B cell (primary cell): ENCODE measurements at regions not wholly inside any gene's neighbourhood (a gene's known extent, or its start where the extent isn't known, plus 50 kb on each side); places are given as distances from the start of the nearest gene placed in this dataset.

Experiments
- ATAC-seq: fragments of 200-7000 bp; cut with Tn5 transposase; one replicate; pipeline ENCODE4 v1.10.0; 2021; ENCODE audit warnings: low read depth, mild to moderate bottlenecking, moderate number of reproducible peaks, moderate library complexity
- CTCF ChIA-PET: fragments of 350-600 bp; sonication (Branson Sonifier 250); formaldehyde crosslinking; loops from one replicate; lab custom pipeline; 2021; ENCODE audit warnings: antibody characterized with exemption, inconsistent platforms; lab: Charles Lee
- POLR2A ChIA-PET: fragments of 350-600 bp; sonication (Branson Sonifier 250); formaldehyde crosslinking; loops from one replicate; lab custom pipeline; 2021; ENCODE audit warnings: antibody characterized with exemption; lab: Charles Lee
- DNase-seq: peaks from one replicate; pipeline ENCODE4 v3.0.0; 2013
- H2AFZ ChIP-seq: 2 replicates; pipeline ENCODE4 v1.6.1; 2012; ENCODE audit warnings: mild to moderate bottlenecking, low read depth, low read length; ENCODE audit not compliant: insufficient read depth, poor library complexity, severe bottlenecking
- H3K27ac ChIP-seq, 2 donors: 1 replicate in 1 of 2; 2 replicates in 1 of 2; pipeline ENCODE4 v1.5.1; 2012 to 2013; ENCODE audit warnings: low read length in 2 of 2, mild to moderate bottlenecking in 2 of 2, moderate library complexity in 1 of 2
- H3K27me3 ChIP-seq, 4 experiments: fragments of 200-600 bp in 1 of 4; sonication (generic) in 1 of 4; replicated peaks in 1 of 4; 1 replicate in 2 of 4; 2 replicates in 2 of 4; pipeline versions ENCODE4 v1.6.1 to v1.7.0; 2013 to 2016; ENCODE audit warnings: low read length in 3 of 4, mild to moderate bottlenecking in 2 of 4, mixed read lengths in 1 of 4, moderate library complexity in 1 of 4; ENCODE audit not compliant: insufficient read depth in 4 of 4, control insufficient read depth in 3 of 4; ENCODE audit errors: control extremely low read depth in 1 of 4
- H3K36me3 ChIP-seq, 2 experiments: replicated peaks in 1 of 2; 1 replicate in 1 of 2; 2 replicates in 1 of 2; pipeline versions ENCODE4 v1.6.1 to v1.7.1; 2013; ENCODE audit warnings: low read length in 1 of 2; ENCODE audit not compliant: insufficient read depth in 2 of 2, control insufficient read depth in 1 of 2; ENCODE audit errors: control extremely low read depth in 1 of 2, extremely low read depth in 1 of 2
- H3K4me1 ChIP-seq, 2 donors: fragments of 200-600 bp in 1 of 2; sonication (generic) in 1 of 2; 1 replicate in 1 of 2; 2 replicates in 1 of 2; pipeline versions ENCODE4 v1.5.1 to v1.6.1; 2013 to 2017; ENCODE audit warnings: low read length in 2 of 2; ENCODE audit not compliant: control insufficient read depth in 2 of 2, insufficient read depth in 2 of 2
- H3K4me2 ChIP-seq: replicated peaks from 2 replicates; pipeline ENCODE3; 2012; ENCODE audit warnings: mild to moderate bottlenecking, low read depth, low read length; ENCODE audit not compliant: poor library complexity, severe bottlenecking
- H3K4me3 ChIP-seq, 5 experiments: fragments of 200-600 bp in 1 of 5; sonication (generic) in 1 of 5; 1 replicate in 3 of 5; 2 replicates in 2 of 5; pipeline versions ENCODE4 v1.5.1 to v1.7.0; 2011 to 2016; ENCODE audit warnings: low read length in 4 of 5, mild to moderate bottlenecking in 4 of 5, low read depth in 2 of 5, control low read depth in 1 of 5, moderate library complexity in 1 of 5; ENCODE audit not compliant: insufficient read depth in 1 of 5; ENCODE audit errors: control extremely low read depth in 1 of 5, extremely low read depth in 1 of 5
- H3K79me2 ChIP-seq: fragments of 200-600 bp; sonication (generic); one replicate; pipeline ENCODE4 v1.6.0; 2016; ENCODE audit warnings: low read length; ENCODE audit not compliant: control insufficient read depth, insufficient read depth
- H3K9ac ChIP-seq: fragments of 200-600 bp; sonication (generic); 2 replicates; pipeline ENCODE4 v1.6.1; 2017; ENCODE audit warnings: mild to moderate bottlenecking, low read length, moderate library complexity
- H3K9me3 ChIP-seq, 3 donors: one replicate each; pipeline versions ENCODE4 v1.6.1 to v1.7.1; 2013; ENCODE audit warnings: low read length in 2 of 3; ENCODE audit not compliant: control insufficient read depth in 2 of 3, insufficient read depth in 1 of 3; ENCODE audit errors: control extremely low read depth in 1 of 3
- H4K20me1 ChIP-seq: 2 replicates; pipeline ENCODE4 v1.6.0; 2012; ENCODE audit warnings: mild to moderate bottlenecking, low read length; ENCODE audit not compliant: insufficient read depth, control insufficient read depth, poor library complexity, severe bottlenecking
- H3K27ac Mint-ChIP-seq: one replicate; pipeline ENCODE4 v1.8.0; 2021; ENCODE audit warnings: mixed read lengths
- H3K27me3 Mint-ChIP-seq: one replicate; pipeline ENCODE4 v1.8.0; 2021; ENCODE audit warnings: mixed read lengths
- H3K4me1 Mint-ChIP-seq: one replicate; pipeline ENCODE4 v1.8.0; 2021; ENCODE audit warnings: mixed read lengths
- H3K4me3 Mint-ChIP-seq: one replicate; pipeline ENCODE4 v1.8.0; 2021; ENCODE audit warnings: mixed read lengths
- H3K9me3 Mint-ChIP-seq: one replicate; pipeline ENCODE4 v1.8.0; 2022; ENCODE audit warnings: mixed read lengths; ENCODE audit not compliant: insufficient read depth
- CTCF ChIP-seq: fragments of 200-600 bp; IDR thresholded peaks from one replicate; pipeline ENCODE4 v1.8.0; 2022; ENCODE audit warnings: antibody characterized with exemption, mild to moderate bottlenecking
- EZH2 ChIP-seq: IDR thresholded peaks from 2 replicates; pipeline ENCODE4 v1.6.1; 2012; ENCODE audit warnings: borderline replicate concordance, low read depth, mild to moderate bottlenecking, moderate library complexity, low read length; ENCODE audit not compliant: insufficient read depth, poor library complexity, severe bottlenecking
- WGBS: methylation state at CpG from one replicate; pipeline ENCODE4 v1.1.5; 2013; ENCODE audit warnings: missing lambda C conversion rate; ENCODE audit not compliant: insufficient coverage; 5-methylcytosine and 5-hydroxymethylcytosine counted together
- intact Hi-C: fragments of 100-400 bp; cut with micrococcal nuclease; formaldehyde crosslinking; loops from one replicate; pipeline ENCODE4 v1.10.0; 2022

- Histone ChIP-seq H3K36me3 (peaks cover 0 to 2% of the 10 kb centered on the region in 2 experiments), H4K20me1 (no peaks in the 10 kb centered on the region), H3K9ac (no peak overlapping the region), H3K4me1 (no peaks in the 10 kb centered on the region), H3K4me2 (no peak overlapping the region), H3K9me3 (no peaks in the 10 kb centered on the region), H3K79me2 (no peaks in the 10 kb centered on the region), H3K27me3 (no peaks in the 10 kb centered on the region), H2AFZ (no peak overlapping the region), H3K27ac (no peak overlapping the region), H3K4me3 (no peak overlapping the region)
- Mint-ChIP-seq H3K27ac (no peak overlapping the region), H3K4me1 (no peaks in the 10 kb centered on the region), H3K27me3 (no peaks in the 10 kb centered on the region), H3K9me3 (no peaks in the 10 kb centered on the region), H3K4me3 (no peak overlapping the region)
- no peak for TF ChIP-seq EZH2
- TF ChIP-seq CTCF = no peak
- DNase-seq (no peak), ATAC-seq (no peak)
- ChIA-PET CTCF (no interaction called here), POLR2A (no interaction called here)
- intact Hi-C loops = no loop called here
- WGBS = no CpG with 5 or more reads among the region's 1 CpG
Observed at GRCh38 chr4:123216543-123216942, 180.1 kb upstream of the SPRY1 start.

- H3K27ac ChIP-seq = no peak overlapping the region
- Mint-ChIP-seq H3K27ac (no peak overlapping the region), H3K9me3 (no peaks in the 10 kb centered on the region), H3K4me3 (no peak overlapping the region), H3K27me3 (no peaks in the 10 kb centered on the region), H3K4me1 (no peaks in the 10 kb centered on the region)
- no peaks in the 10 kb centered on the region for H3K27me3 ChIP-seq
- no peaks in the 10 kb centered on the region for H3K4me1 ChIP-seq
- H3K36me3 ChIP-seq = peaks cover 0 to 2% of the 10 kb centered on the region in 2 experiments
- ChIA-PET POLR2A (no interaction called here), CTCF (no interaction called here)
- TF ChIP-seq EZH2 (no peak), CTCF (no peak)
- H3K9me3 ChIP-seq = no peaks in the 10 kb centered on the region
- DNase-seq (no peak), ATAC-seq (no peak)
- no peaks in the 10 kb centered on the region for H4K20me1 ChIP-seq
- no peak overlapping the region for H3K9ac ChIP-seq
- H3K79me2 ChIP-seq = no peaks in the 10 kb centered on the region
- intact Hi-C loops = no loop called here
- H2AFZ ChIP-seq = no peak overlapping the region
- H3K4me2 ChIP-seq = no peak overlapping the region
- H3K4me3 ChIP-seq = no peak overlapping the region
Observed at GRCh38 chr4:123216946-123217345, 179.6 kb upstream of the SPRY1 start.
